ACC112 (cell line): ENCODE measurements at regions not wholly inside any gene's neighbourhood (a gene's known extent, or its start where the extent isn't known, plus 50 kb on each side); places are given as distances from the start of the nearest gene placed in this dataset.
"Not testable (repeated sequence)": the region's sequence is repeated elsewhere in the genome, so short reads cannot be mapped to it uniquely, and the experiment has no call there.

Source experiments
- H2AFZ ChIP-seq: fragments of 200-600 bp; sonication (generic); one replicate; pipeline ENCODE4 v1.6.0; 2017; ENCODE audit warnings: antibody characterized with exemption, low read length; ENCODE audit not compliant: unreplicated experiment
- H3K27ac ChIP-seq: fragments of 200-600 bp; sonication (generic); 2 replicates; pipeline ENCODE4 v1.5.1; 2014; ENCODE audit warnings: low read depth, mild to moderate bottlenecking, antibody characterized with exemption, low read length, moderate library complexity
- H3K27me3 ChIP-seq: fragments of 200-600 bp; sonication (generic); 2 replicates; pipeline ENCODE4 v1.6.1; 2014; ENCODE audit warnings: mild to moderate bottlenecking, antibody characterized with exemption, low read length, moderate library complexity, mixed read lengths; ENCODE audit not compliant: insufficient read depth
- H3K36me3 ChIP-seq: fragments of 200-600 bp; sonication (generic); 2 replicates; pipeline ENCODE4 v1.6.1; 2016; ENCODE audit warnings: mild to moderate bottlenecking, antibody characterized with exemption, low read length, moderate library complexity, mixed read lengths; ENCODE audit not compliant: insufficient read depth
- H3K4me1 ChIP-seq: fragments of 200-600 bp; sonication (generic); one replicate; pipeline ENCODE4 v1.6.1; 2016; ENCODE audit warnings: low read length, mixed read lengths; ENCODE audit not compliant: insufficient read depth, unreplicated experiment, control insufficient read depth
- H3K4me3 ChIP-seq: fragments of 200-600 bp; sonication (generic); 2 replicates; pipeline ENCODE4 v1.5.1; 2014; ENCODE audit warnings: mild to moderate bottlenecking, low read depth, low read length
- H3K79me2 ChIP-seq: fragments of 200-600 bp; sonication (generic); one replicate; pipeline ENCODE4 v1.6.0; 2016; ENCODE audit warnings: low read length; ENCODE audit not compliant: control insufficient read depth, unreplicated experiment, insufficient read depth

DNA sequence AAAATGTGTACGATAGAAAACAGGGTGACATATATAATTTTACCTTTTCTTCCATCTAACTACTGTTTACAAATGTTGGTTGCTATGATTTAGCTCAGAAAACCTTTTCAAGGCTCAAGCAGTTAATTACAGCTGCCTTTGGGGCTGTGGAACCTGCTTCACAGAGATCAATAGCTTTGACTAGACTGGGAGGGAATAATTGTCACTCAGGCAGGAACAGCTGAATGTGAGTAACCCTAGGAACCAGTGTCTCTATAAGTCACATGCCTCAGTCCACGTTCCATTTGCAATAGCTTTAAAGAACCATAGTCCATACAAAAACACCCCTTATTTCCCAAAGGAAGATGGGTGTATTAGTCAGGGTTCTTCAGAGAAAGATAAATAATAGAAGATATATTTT, 306.8 kb upstream of the ERCC4 start:
- Histone ChIP-seq H3K4me1 (no peaks in the 10 kb centered on the region), H3K27ac (no peak overlapping the region), H3K79me2 (no peaks in the 10 kb centered on the region), H3K27me3 (no peaks in the 10 kb centered on the region), H3K36me3 (no peaks in the 10 kb centered on the region), H3K4me3 (no peak overlapping the region), H2AFZ (no peak overlapping the region)

DNA sequence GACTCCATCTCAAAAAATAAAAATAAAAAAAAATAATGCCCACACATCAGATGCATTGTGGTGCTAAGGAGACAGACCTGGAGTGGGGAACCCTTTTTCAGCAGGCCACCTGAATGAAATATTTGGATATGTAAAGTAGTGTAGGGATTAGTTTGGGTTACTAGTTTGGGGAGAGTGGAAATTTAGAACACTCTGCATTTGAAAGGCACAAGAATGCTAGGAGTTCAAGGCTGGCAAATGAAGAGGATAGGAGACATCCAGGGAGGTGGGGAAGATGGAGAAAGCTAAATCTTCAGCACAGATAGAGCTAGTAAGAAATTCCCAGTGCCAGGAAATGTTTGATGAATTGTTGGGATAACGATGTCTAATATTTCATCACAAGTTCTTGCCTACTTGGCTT, 298.3 kb upstream of the ERCC4 start:
- Histone ChIP-seq H3K27me3 (no peaks in the 10 kb centered on the region), H3K4me1 (no peaks in the 10 kb centered on the region), H3K27ac (no peak overlapping the region), H3K4me3 (no peak overlapping the region), H3K36me3 (no peaks in the 10 kb centered on the region), H2AFZ (no peak overlapping the region), H3K79me2 (no peaks in the 10 kb centered on the region)

DNA sequence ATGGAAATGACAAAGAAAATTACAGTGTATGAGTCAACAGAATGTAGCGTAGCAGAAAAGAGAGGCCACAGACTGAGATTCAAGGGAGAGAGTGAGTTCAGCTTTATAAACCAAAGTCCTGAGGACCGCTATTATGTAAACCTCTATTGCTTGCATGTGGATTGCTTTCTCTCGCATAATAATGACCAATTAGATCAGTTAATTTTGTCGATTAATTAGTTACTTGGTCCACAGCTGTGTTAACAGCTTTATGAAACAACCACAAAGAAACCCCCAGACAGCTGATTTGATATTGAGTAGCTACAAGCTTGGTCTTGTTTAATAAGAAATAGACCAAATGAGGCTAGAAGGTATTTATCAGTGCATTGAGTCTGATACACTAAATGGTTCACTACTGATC, 291.8 kb upstream of the ERCC4 start:
- Histone ChIP-seq H3K27me3 (no peaks in the 10 kb centered on the region), H3K4me1 (no peaks in the 10 kb centered on the region), H3K79me2 (no peaks in the 10 kb centered on the region), H3K36me3 (no peaks in the 10 kb centered on the region), H3K27ac (no peak overlapping the region), H3K4me3 (no peak overlapping the region), H2AFZ (no peak overlapping the region)

DNA sequence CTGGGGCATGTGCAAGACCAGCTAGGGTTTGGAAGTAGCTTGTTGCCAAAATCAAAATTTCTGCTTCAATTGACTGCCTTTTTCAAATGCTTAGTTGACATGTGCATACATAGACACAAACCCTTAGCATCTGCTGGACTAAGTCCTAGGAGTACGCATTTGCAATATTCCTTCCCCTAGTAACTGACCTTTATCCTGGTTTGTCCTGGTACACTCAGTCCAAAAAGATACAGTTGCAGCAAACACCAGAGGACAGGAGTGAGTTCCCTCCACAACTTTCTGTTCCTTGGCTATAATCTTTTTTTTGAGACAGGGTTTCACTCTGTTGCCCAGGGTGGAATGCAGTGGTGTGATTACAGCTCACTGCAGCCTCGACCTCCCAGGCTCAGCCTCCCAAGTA, 290.2 kb upstream of the ERCC4 start:
- Histone ChIP-seq H3K79me2 (no peaks in the 10 kb centered on the region), H3K4me1 (no peaks in the 10 kb centered on the region)

DNA sequence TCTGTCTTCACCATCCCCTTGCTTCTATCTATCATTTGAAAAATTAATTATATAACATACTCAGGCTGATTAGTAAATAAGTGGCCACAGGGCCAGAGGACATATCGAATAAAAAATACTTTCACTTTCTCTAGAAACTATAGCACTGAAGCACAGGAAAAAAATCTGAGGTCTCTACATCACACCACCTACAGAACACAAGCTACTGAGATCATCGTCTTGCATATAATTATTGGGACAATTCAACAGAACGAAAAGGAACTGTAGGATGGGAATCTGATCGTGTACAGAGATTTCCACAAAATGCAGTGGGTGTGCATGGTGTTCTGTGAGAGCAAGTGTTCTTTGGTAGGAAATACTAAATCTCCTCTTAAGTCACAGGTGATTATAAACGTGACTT, 289.6 kb upstream of the ERCC4 start:
- no peak overlapping the region for H2AFZ ChIP-seq
- H3K79me2 ChIP-seq: no peaks in the 10 kb centered on the region
- no peak overlapping the region for H3K27ac ChIP-seq
- H3K4me3 ChIP-seq: no peak overlapping the region
- no peaks in the 10 kb centered on the region for H3K4me1 ChIP-seq
- no peaks in the 10 kb centered on the region for H3K36me3 ChIP-seq
- H3K27me3 ChIP-seq: no peaks in the 10 kb centered on the region

More for the DNA sequence above, 290.2 kb upstream of the ERCC4 start:
- Histone ChIP-seq H2AFZ (no peak overlapping the region), H3K27ac (no peak overlapping the region), H3K27me3 (no peaks in the 10 kb centered on the region), H3K4me3 (no peak overlapping the region), H3K36me3 (no peaks in the 10 kb centered on the region)

DNA sequence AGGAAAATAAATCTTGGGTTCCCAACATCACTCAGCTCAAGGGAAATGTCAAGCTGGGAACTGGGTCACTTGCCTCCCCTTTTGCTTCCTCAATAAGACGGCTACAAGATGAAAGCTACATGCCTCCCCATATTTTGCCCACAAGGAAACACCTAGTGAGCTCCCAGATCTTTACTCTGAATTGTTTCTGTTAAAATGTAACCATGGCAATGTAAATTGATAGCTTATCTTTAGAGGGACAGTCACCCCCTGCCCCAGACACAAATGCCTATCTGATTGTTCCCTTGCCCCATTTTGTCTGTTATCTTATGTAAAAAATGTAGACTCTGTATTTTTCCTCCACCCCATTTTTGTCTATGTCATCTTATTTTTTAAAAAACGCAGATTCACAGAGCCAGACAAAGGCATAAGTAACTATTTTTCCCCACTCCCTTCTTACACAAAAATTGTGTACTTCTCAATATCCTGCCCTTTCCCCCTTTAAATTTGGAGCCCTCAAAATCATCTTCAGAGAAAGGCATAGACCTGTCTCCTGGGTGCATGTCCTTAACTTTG, 288.7 kb upstream of the ERCC4 start:
- Histone ChIP-seq H3K4me1 (no peaks in the 10 kb centered on the region), H3K36me3 (no peaks in the 10 kb centered on the region), H3K79me2 (no peaks in the 10 kb centered on the region), H3K27me3 (no peaks in the 10 kb centered on the region), H3K4me3 (no peak overlapping the region), H2AFZ (no peak overlapping the region), H3K27ac (no peak overlapping the region)

DNA sequence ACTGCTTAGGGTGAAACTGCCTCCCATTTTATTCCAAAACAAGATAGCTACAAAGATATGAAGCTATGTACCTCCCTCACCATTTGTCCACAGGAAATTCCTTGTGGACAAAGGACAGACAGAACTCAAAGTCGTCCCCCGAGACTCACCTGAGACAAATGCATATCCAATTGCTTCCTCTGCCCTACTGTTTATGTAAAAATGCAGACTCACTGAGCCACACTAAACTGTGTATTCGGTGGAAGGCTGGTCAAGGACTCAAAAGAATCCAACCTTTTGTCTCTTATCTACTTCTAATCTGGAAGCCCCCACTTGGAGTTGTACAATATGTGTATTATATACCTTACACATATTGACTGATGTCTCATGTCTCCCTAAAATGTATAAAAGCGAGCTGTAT, 288.0 kb upstream of the ERCC4 start:
- Histone ChIP-seq H3K27ac (no peak overlapping the region), H3K79me2 (no peaks in the 10 kb centered on the region), H3K4me1 (no peaks in the 10 kb centered on the region), H3K4me3 (no peak overlapping the region), H2AFZ (no peak overlapping the region), H3K36me3 (no peaks in the 10 kb centered on the region), H3K27me3 (no peaks in the 10 kb centered on the region)

DNA sequence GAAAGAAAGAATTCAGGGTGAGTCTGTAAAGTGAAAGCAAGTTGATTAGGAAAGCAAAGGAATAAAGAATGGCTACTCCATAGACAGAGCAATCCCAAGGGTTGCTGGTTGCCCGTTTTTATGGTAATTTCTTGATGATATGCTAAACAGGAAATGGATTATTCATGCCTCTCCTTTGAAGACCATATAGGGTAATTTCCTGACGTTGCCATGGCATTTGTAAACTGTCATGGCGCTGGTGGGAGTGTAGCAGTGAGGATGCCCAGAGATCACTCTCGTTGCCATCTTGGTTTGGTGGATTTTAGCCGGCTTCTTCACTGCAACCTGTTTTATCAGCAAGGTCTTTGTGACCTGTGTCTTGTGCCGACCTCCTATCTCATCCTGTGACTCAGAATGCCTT, 287.4 kb upstream of the ERCC4 start:
- not testable (repeated sequence) for H3K27ac ChIP-seq, H3K4me1 ChIP-seq, H3K4me3 ChIP-seq, H2AFZ ChIP-seq, H3K79me2 ChIP-seq, H3K36me3 ChIP-seq, H3K27me3 ChIP-seq

DNA sequence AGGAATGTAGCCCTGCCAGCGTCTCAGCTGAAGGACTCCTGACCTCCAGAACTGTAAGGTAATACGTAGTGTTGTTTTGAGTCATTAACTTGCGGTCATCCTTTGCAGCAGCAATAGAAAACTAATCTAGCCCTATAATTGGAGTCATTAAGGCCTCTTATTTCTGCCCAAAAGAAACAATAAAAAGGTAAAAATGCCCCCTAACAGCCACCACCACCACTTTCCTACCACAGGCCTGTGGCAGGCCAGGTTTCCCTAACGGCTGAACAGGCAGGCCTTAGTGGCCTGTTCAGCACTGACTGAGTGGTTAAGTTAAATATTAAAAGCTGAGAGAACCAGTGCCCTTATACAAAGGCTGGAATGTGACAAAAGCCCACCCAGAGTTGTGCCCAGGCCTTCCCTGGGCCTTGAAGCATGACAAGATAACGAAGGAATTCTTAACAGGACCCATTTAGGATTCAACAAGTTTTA, 286.5 kb upstream of the ERCC4 start:
- Histone ChIP-seq H3K27ac (no peak overlapping the region), H3K79me2 (no peaks in the 10 kb centered on the region), H3K36me3 (no peaks in the 10 kb centered on the region), H3K4me3 (no peak overlapping the region), H3K4me1 (no peaks in the 10 kb centered on the region), H2AFZ (no peak overlapping the region), H3K27me3 (no peaks in the 10 kb centered on the region)

DNA sequence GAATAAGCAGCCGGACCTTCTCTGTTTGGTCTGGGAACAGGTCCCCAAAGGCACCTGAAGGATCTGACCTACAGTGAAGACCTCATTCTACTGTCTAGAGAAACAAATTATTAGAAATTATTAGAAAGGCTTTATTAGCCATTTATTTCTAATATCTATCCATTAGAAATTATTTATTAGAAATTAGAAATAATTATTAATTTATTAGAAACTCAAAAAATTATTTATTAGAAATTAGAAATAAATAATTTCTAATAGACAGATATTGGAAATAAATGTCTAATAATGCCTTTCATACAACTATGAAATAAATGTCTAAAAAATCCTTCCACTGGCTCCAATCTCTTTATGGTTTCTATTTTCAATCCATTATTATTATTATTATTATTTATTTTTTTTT, 285.7 kb upstream of the ERCC4 start:
- Histone ChIP-seq H3K36me3 (no peaks in the 10 kb centered on the region), H3K27ac (no peak overlapping the region), H3K27me3 (no peaks in the 10 kb centered on the region), H3K4me1 (no peaks in the 10 kb centered on the region), H3K4me3 (no peak overlapping the region), H2AFZ (no peak overlapping the region), H3K79me2 (no peaks in the 10 kb centered on the region)

DNA sequence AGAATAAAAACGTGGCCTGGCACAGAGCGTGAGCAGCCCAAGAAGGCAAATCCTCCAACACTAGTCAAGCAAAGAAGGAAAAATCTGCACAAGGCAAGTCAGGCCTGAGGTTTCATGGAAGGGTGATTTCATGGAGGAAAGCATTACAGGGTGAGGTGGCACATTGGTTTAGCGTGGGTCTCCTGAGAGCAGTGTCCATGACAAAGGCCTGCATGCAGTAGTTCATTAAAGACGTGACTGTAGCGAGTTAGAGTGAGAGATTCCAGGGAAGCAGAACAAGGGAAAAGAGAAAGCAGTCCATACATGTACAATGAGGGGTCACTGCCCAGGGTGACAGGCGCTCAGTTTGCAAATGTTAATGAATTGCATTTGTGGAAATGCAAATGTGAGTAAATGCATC, 285.0 kb upstream of the ERCC4 start:
- Histone ChIP-seq H3K27me3 (no peaks in the 10 kb centered on the region), H3K36me3 (no peaks in the 10 kb centered on the region), H3K4me3 (no peak overlapping the region), H3K27ac (no peak overlapping the region), H2AFZ (no peak overlapping the region), H3K79me2 (no peaks in the 10 kb centered on the region), H3K4me1 (no peaks in the 10 kb centered on the region)
